ENCODE measurements at regions not wholly inside any gene's neighbourhood (a gene's known extent, or its start where the extent isn't known, plus 50 kb on each side); places are given as distances from the start of the nearest gene placed in this dataset.

- no peak for TF ChIP-seq CTCF (conservative IDR thresholded peaks at IDR 0.05)
- no peak for TF ChIP-seq ZFX (IDR thresholded peaks at IDR 0.05)
Measured at GRCh38 chr1:172834609-172835008, 175.7 kb downstream of the FASLG start.
